Retinal pigment epithelial cell (primary cell): ENCODE measurements at regions not wholly inside any gene's neighbourhood (a gene's known extent, or its start where the extent isn't known, plus 50 kb on each side); places are given as distances from the start of the nearest gene placed in this dataset.

Experiments used
- DNase-seq: peaks from one replicate; pipeline ENCODE4 v3.0.0-alpha.2; 2010; ENCODE audit warnings: low read depth
- H3K4me3 ChIP-seq: 2 replicates; pipeline ENCODE4 v1.5.1; 2011; ENCODE audit warnings: mild to moderate bottlenecking, low read length, control low read depth, moderate library complexity
- CTCF ChIP-seq: conservative IDR thresholded peaks from 2 replicates; pipeline ENCODE4 v1.5.1; 2011; ENCODE audit warnings: low read depth, low read length, control low read depth, inconsistent platforms

- DNase-seq: no peak
- TF ChIP-seq CTCF: no peak
- no peak overlapping the region for H3K4me3 ChIP-seq
These were observed 334.1 kb upstream of the MAN1A1 start for GRCh38 chr6:119683671-119684070.

DNA sequence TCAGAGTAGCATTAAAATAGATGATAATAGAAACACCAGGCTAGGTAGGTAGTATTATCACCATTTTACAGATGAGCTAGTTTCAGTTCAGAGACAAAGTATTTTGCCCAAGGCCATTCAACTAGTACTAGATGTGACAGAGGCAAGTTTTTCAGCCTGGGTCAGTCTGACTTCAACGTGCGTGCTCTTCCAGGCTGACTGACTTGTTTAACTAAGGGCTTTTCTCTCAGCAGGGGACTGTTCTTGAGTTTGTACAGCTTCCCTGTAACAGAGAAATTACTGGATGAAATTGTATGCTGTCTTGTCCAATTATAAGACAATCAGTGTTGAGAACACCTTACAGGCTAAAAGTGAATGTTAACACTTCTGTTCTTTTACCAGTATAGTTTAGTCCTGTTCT, 333.5 kb upstream of the MAN1A1 start:
- DNase-seq: no peak
- H3K4me3 ChIP-seq: no peak overlapping the region
- no peak for TF ChIP-seq CTCF

DNA sequence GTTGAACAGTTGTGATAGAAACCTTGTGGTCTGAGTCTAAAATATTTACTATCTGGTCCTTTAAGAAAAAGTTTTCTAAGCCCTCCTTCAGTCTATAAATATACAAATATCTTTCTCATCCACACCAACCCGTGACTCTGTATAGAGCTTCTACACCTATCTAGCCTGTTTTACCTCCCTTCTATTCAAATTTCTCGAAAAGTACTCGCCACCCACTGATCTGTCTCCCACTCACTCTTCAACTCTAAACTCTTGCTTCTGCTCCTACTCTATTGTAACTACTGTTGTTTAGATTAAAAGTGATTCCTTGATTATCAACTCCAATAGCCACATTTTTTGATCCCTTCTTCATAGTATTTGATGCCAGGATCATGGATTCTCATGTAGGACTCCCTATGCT, 329.4 kb upstream of the MAN1A1 start:
- no peak for DNase-seq
- no peak for TF ChIP-seq CTCF
- no peak overlapping the region for H3K4me3 ChIP-seq

DNA sequence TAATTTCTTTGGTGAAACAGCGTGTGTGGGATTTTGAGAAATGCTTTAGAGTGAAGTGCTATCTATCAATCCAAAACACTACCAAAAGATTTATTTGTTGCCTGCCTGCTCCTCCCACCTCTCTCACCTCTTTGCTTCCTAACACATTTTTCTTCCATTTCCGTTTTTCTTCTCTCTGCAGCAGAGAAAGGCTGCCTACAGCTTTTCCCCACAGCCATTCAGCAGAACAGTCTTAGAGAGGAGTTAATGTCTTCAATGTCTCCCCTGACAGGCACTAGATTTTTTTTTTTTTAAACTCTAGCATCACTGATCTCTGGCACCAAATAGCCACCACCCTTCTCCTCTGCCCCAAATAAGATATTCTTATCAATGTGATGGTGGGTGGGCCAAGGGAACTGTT, 327.8 kb upstream of the MAN1A1 start:
- no peak for TF ChIP-seq CTCF
- H3K4me3 ChIP-seq: no peak overlapping the region
- no peak for DNase-seq

GRCh38 chr6:119676961-119677360, 327.4 kb upstream of the MAN1A1 start:
- no peak for DNase-seq
- TF ChIP-seq CTCF: no peak
- H3K4me3 ChIP-seq: no peak overlapping the region

DNA sequence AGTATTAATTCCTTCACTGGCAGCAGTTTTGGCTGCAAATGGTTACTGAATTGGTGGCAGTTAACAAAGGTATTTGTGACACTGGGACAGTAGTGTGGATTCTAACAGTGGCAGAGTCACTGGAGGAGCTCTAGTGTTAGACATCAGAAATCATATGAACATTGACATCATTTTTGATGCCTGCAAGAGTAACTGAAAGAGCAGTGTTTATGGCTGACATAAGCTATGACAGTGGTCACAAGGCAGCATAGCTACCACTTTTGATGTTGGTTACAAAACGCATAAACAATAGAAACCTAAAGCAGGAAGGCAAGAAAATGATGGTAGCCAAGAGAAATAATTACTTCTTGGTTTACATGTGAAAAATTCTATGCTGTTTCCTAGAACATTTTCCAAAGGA, 326.7 kb upstream of the MAN1A1 start:
- H3K4me3 ChIP-seq: no peak overlapping the region
- DNase-seq: no peak

DNA sequence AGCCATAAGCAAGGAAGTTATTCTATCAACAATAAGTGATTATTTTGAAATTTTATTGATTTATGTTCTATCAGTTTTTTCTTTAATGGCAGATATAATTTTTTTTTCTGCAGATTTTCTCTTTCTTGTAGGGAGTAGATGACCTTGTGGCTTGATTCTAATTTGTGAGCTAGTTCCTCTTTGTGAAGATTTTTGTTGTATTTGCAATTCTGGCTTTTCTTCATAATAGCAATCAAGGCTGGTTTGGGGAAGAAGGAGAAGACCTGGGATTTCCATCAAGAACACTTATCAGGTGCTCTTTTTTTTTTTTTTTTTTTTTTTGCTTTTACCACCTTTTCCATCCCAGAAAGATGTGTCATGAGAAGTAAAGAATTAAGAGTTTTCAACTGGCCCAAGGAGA, 324.2 kb upstream of the MAN1A1 start:
- DNase-seq: no peak
- no peak for TF ChIP-seq CTCF
- H3K4me3 ChIP-seq: no peak overlapping the region

More for the DNA sequence above, 326.7 kb upstream of the MAN1A1 start:
- no peak for TF ChIP-seq CTCF
